ENCODE measurements at regions not wholly inside any gene's neighbourhood (a gene's known extent, or its start where the extent isn't known, plus 50 kb on each side); places are given as distances from the start of the nearest gene placed in this dataset.

DNA sequence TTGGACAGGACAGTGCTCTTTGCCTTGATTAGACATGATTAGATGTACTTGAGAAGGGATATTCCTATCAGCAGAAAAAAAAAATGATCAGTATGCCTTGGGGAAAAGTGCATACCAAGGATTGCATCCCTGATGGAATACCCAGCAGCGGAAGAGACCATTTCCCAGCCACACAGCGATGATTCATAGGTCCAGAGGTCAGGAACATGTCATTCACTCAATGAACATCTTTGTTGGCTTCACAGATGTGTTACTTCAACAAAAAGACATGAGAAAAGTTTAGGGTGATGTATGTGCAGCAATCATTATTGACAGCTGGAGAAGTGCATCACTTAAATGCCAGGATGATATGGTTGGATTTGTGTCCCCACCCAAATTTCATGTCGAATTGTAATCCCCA is 293.5 kb downstream of the ZNF674 start:
- H3K4me3 ChIP-seq = no peak overlapping the region
- 51 to 74% methylated on average over 3 of the region's 3 CpGs for WGBS, 2 donors
- FAIRE-seq = no peak

DNA sequence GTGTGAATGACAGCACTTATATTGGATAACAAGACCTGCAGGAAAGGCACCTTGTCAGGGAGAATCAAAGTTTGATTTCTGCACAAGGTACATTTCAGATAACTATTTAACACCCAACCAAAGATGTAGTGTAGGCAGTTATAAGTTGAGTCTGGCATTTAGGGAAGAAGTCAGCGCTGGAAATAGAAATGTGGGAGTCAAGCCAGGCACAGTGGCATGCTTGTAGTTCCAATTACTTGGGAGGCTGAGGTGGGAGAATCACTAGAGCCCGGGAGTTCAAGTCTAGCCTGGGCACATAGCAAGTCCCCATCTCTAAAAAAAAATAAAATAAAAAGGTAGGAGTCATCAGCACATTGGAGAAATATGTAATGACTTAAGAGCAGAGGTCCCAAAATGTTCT is 295.1 kb downstream of the ZNF674 start:
- DNase-seq (no peak), FAIRE-seq (no peak), ATAC-seq (no peak)
- 69 to 74% methylated on average over 2 of the region's 2 CpGs for WGBS, 2 donors
- intact Hi-C loops (cut with DNase I) = no loop called here
- no peaks in the 10 kb centered on the region for H3K9me3 ChIP-seq
- H3K4me3 ChIP-seq = no peak overlapping the region
- no peaks in the 10 kb centered on the region for H3K36me3 ChIP-seq
- no peak overlapping the region for H3K27ac ChIP-seq
- H3K27me3 ChIP-seq = peaks cover 0 to 4% (median 0%) of the 10 kb centered on the region in 4 donors
- H3K4me1 ChIP-seq = no peaks in the 10 kb centered on the region
- TF ChIP-seq, protein P1, sequence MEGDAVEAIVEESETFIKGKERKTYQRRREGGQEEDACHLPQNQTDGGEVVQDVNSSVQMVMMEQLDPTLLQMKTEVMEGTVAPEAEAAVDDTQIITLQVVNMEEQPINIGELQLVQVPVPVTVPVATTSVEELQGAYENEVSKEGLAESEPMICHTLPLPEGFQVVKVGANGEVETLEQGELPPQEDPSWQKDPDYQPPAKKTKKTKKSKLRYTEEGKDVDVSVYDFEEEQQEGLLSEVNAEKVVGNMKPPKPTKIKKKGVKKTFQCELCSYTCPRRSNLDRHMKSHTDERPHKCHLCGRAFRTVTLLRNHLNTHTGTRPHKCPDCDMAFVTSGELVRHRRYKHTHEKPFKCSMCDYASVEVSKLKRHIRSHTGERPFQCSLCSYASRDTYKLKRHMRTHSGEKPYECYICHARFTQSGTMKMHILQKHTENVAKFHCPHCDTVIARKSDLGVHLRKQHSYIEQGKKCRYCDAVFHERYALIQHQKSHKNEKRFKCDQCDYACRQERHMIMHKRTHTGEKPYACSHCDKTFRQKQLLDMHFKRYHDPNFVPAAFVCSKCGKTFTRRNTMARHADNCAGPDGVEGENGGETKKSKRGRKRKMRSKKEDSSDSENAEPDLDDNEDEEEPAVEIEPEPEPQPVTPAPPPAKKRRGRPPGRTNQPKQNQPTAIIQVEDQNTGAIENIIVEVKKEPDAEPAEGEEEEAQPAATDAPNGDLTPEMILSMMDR (IDR thresholded peaks at IDR 0.05) = no peak

More for the DNA sequence above, 293.5 kb downstream of the ZNF674 start:
- ATAC-seq (no peak), DNase-seq (no peak)
- Histone ChIP-seq H3K27ac (no peak overlapping the region), H3K27me3 (peaks cover 0 to 8% (median 0%) of the 10 kb centered on the region in 4 donors), H3K9me3 (no peaks in the 10 kb centered on the region), H3K4me1 (no peaks in the 10 kb centered on the region), H3K36me3 (no peaks in the 10 kb centered on the region)
- TF ChIP-seq, protein P1 (IDR thresholded peaks at IDR 0.05) = no peak
- intact Hi-C loops (cut with DNase I) = no loop called here

DNA sequence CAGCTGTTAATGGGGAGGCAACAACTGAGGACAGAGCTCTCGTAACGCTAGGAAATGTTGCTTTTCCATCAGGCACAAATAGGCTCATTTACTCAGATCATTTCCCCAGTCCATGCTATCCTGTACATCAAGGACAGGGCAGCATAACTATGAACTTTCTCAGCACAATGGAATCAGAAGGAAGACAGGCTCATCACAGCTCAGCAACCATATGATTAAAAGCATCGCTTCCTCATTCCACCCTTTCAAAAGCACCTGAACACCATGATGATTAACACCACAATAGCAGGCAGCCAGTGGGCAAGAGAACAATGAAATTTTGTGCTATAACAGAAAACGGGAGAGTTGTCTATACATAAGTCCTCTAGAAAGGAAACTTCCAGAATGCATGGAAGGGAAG is 297.8 kb downstream of the ZNF674 start:
- ATAC-seq (no peak), DNase-seq (no peak), FAIRE-seq (no peak)
- intact Hi-C loops (cut with DNase I) = no loop called here
- no peak overlapping the region for H3K27ac ChIP-seq
- no peak overlapping the region for H3K4me3 ChIP-seq
- TF ChIP-seq, protein P1 (IDR thresholded peaks at IDR 0.05) = no peak
- H3K27me3 ChIP-seq = peaks cover 0 to 5% (median 0%) of the 10 kb centered on the region in 4 donors
- H3K36me3 ChIP-seq = no peaks in the 10 kb centered on the region
- H3K9me3 ChIP-seq = no peaks in the 10 kb centered on the region
- no peaks in the 10 kb centered on the region for H3K4me1 ChIP-seq
- 63 to 75% methylated on average over 4 of the region's 4 CpGs for WGBS, 2 donors

DNA sequence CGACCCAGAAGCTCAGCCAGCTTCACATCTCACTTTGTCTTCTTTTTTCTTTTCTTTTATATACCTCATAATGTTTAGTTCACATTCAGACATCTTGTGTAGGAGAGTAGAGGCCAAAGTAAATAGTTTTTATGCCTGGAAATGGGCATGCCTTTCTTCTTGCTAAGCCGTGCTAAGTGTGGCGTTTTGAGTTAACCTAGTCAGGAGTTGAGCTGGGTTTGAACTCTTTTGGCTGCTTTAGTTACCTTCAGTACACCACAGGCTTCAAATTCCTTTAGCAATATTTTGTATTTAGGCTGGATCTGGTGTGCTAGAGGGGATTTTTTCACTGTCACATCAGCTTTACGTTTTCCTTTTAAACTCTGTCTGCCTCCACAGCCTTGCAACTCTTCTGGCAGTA is 300.8 kb downstream of the ZNF674 start:
- Histone ChIP-seq H3K4me3 (no peak overlapping the region), H3K27ac (no peak overlapping the region), H3K4me1 (no peaks in the 10 kb centered on the region), H3K36me3 (no peaks in the 10 kb centered on the region), H3K27me3 (peaks cover 0 to 5% (median 2%) of the 10 kb centered on the region in 4 donors), H3K9me3 (no peaks in the 10 kb centered on the region)
- TF ChIP-seq, protein P1 (IDR thresholded peaks at IDR 0.05) = no peak
- FAIRE-seq (no peak), DNase-seq (no peak), ATAC-seq (no peak)
- intact Hi-C loops (cut with DNase I) = no loop called here
- WGBS, 2 donors = 45 to 63% methylated on average over 4 of the region's 4 CpGs

DNA sequence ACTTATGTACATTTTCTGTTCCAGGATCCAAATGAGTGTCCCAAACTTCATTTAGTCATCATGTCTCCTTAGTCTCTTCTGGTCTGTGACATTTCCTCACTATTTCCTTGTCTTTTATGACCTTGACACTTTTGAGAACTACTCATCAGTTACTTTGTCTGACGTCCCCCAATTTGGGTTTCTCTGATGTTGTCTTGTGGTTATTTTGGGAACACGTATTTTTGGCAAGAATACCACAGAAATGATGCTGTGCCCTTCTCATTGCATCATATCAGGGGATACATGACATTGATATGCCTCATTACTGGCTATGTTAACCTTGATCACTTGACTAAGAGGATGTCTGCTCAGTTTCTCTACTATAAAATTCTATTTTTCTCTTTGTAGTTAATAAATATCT is 308.8 kb downstream of the ZNF674 start:
- intact Hi-C loops (cut with DNase I) = no loop called here
- no peak for FAIRE-seq
- H3K9me3 ChIP-seq = no peaks in the 10 kb centered on the region
- TF ChIP-seq, protein P1 (IDR thresholded peaks at IDR 0.05) = no peak
- no peak overlapping the region for H3K4me3 ChIP-seq
- WGBS, 2 donors = 24 to 29% methylated on average over 2 of the region's 2 CpGs
- H3K27ac ChIP-seq = no peak overlapping the region
- no peaks in the 10 kb centered on the region for H3K36me3 ChIP-seq
- no peaks in the 10 kb centered on the region for H3K4me1 ChIP-seq
- H3K27me3 ChIP-seq = peaks cover 0 to 6% (median 2%) of the 10 kb centered on the region in 4 donors
- ATAC-seq = no peak
- DNase-seq = no peak
